ENCODE measurements at regions not wholly inside any gene's neighbourhood (a gene's known extent, or its start where the extent isn't known, plus 50 kb on each side); places are given as distances from the start of the nearest gene placed in this dataset.

GRCh38 chr18:40061086-40061485, 1893.9 kb upstream of the PIK3C3 start:
- TF ChIP-seq POLR2A (IDR thresholded peaks at IDR 0.05) (no peak), CTCF (IDR thresholded peaks at IDR 0.05 in 8 of 11, conservative IDR thresholded peaks at IDR 0.05 in 3 of 11) (no peak), POLR2AphosphoS5 (IDR thresholded peaks at IDR 0.05) (no peak)
